ENCODE measurements at regions not wholly inside any gene's neighbourhood (a gene's known extent, or its start where the extent isn't known, plus 50 kb on each side); places are given as distances from the start of the nearest gene placed in this dataset.
A peak's percentile ranks its signal among the peaks of the same experiment; 100 is the strongest.

DNA sequence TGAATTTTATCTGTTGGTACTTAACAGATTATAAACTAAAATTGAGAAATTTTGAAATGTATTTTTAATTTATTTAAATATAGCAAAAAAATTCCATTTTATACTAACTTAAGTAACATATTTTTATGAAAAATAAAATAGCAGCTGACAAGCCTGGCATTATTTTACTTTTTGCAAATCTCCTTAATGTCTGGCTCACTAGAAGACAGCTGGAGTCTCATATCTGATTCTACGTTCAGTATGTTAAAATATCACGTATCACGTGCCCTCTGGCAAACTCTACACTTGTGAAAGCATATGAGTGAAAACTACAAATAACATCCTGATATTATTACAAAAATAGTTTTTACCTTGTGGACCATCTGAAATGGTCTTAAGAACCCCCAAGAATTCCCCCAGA, 513.2 kb upstream of the NBEA start:
- no peaks in the 10 kb centered on the region for H3K27me3 ChIP-seq (ENCODE audit: control insufficient read depth, insufficient read depth, low read length)
- no peak overlapping the region for H3K27ac ChIP-seq (ENCODE audit: low read depth, low read length)
- H3K36me3 ChIP-seq (ENCODE audit: control insufficient read depth, insufficient read depth, low read length) = no peaks in the 10 kb centered on the region
- H3K4me1 ChIP-seq (ENCODE audit: control insufficient read depth, insufficient read depth, low read length) = no peaks in the 10 kb centered on the region
- H3K4me3 ChIP-seq (ENCODE audit: low read length) = no peak overlapping the region
- no peak overlapping the region for H3K9ac ChIP-seq (ENCODE audit: low read length)

DNA sequence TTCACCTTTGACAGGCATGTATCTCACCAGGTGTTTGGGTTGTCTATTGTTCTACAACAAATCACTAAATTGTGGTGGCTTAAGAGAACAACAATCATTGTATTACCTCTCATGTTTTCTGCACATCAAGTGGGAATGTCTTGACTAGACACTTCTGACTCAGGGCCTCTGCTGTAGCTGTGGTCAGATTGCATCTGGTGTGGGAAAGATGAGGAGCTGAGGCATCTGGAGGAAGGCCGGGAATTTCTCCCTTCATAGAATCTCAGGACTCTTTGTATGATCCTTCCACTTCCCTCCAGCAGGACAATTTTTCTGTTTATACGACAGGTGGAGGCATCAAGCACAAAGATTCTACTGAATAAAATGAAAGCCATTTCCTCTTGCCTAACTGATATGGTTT, 511.8 kb upstream of the NBEA start:
- no peak overlapping the region for H3K4me3 ChIP-seq (ENCODE audit: low read length)

DNA sequence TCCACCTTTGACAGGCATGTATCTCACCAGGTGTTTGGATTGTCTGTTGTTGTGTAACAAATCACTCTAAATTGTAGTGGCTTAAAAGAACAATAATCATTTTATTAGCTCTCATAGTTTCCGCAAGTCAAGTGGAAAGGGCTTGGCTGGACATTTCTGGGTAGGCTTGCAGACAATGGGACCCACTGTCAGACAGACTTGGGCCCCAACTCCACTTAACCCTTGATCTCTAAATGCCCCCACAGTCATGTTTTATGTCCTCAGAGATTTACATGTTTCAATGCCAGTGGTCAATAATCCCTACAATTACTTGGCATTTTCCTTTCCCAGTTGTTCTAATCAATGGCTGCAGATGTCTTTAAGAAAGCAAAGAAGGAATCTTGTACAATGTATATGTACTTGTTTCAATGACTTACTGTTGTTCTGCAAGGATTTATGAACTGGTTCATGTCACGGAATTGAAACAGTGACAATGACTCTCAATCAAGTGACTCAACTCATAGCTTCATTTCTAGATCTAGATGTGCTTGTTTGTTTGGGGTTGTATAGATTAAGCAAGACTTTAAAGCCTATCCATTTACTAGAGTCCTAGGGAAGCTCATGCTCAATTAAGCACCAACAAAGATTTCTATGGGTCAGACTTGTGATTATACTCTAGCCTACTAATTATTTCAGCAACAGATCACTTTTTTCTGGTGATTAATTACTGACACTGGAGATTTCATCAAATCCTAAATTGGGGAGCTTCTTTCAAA, 510.1 kb upstream of the NBEA start:
- no peaks in the 10 kb centered on the region for H3K4me1 ChIP-seq (ENCODE audit: control insufficient read depth, insufficient read depth, low read length)
- no peak overlapping the region for H3K9ac ChIP-seq (ENCODE audit: low read length)
- no peak overlapping the region for H3K27ac ChIP-seq (ENCODE audit: low read depth, low read length)
- H3K27me3 ChIP-seq (ENCODE audit: control insufficient read depth, insufficient read depth, low read length) = no peaks in the 10 kb centered on the region
- no peak overlapping the region for H3K4me3 ChIP-seq (ENCODE audit: low read length)
- no peaks in the 10 kb centered on the region for H3K36me3 ChIP-seq (ENCODE audit: control insufficient read depth, insufficient read depth, low read length)

More for the DNA sequence above, 511.8 kb upstream of the NBEA start:
- H3K27ac ChIP-seq (ENCODE audit: low read depth, low read length) = no peak overlapping the region
- H3K27me3 ChIP-seq (ENCODE audit: control insufficient read depth, insufficient read depth, low read length) = no peaks in the 10 kb centered on the region
- H3K4me1 ChIP-seq (ENCODE audit: control insufficient read depth, insufficient read depth, low read length) = no peaks in the 10 kb centered on the region
- H3K9ac ChIP-seq (ENCODE audit: low read length) = no peak overlapping the region
- no peaks in the 10 kb centered on the region for H3K36me3 ChIP-seq (ENCODE audit: control insufficient read depth, insufficient read depth, low read length)

DNA sequence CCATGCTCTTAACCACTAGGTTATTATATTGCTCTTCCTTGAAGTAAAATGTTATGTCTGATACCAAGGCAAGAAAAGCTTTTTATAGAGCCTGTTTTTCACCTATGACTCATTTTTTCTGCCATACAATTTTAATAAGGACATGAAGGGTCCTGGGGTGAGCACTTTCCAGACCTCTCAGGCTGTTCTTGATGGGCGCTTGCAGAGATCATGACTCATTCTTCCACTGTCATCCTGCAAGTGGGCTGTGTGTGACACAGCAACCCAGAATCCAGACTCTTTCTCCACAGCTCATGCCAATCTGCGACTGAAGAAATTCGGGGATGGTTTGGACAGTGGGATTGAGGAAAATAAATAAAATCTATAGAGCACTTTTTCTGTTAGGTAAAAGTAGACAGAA, 506.7 kb upstream of the NBEA start:
- Histone ChIP-seq H3K27me3 (ENCODE audit: control insufficient read depth, insufficient read depth, low read length) (no peaks in the 10 kb centered on the region), H3K36me3 (ENCODE audit: control insufficient read depth, insufficient read depth, low read length) (no peaks in the 10 kb centered on the region), H3K9ac (ENCODE audit: low read length) (no peak overlapping the region)

DNA sequence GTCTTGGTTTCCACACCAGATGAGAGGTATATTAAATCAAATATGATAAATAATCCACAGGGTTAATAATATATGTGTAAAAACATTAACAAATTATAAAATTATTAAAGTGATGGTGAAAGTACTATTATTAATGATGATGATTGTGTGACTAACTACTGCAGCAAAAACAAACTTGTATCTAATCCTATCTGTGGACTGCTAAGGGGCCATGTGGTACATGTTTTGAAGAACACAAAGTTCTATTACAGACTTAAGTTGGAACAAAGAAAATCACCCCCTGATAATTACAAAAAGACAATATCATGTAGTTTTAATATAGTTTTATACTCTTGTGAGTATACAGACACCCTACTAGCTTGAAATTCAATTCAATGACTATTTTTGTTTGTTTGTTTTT, 504.2 kb upstream of the NBEA start:
- no peaks in the 10 kb centered on the region for H3K4me1 ChIP-seq (ENCODE audit: control insufficient read depth, insufficient read depth, low read length)
- H3K9ac ChIP-seq (ENCODE audit: low read length) = no peak overlapping the region
- H3K27me3 ChIP-seq (ENCODE audit: control insufficient read depth, insufficient read depth, low read length) = no peaks in the 10 kb centered on the region
- no peak overlapping the region for H3K27ac ChIP-seq (ENCODE audit: low read depth, low read length)
- H3K36me3 ChIP-seq (ENCODE audit: control insufficient read depth, insufficient read depth, low read length) = no peaks in the 10 kb centered on the region
- H3K4me3 ChIP-seq (ENCODE audit: low read length) = no peak overlapping the region

More for the DNA sequence above, 506.7 kb upstream of the NBEA start:
- no peaks in the 10 kb centered on the region for H3K4me1 ChIP-seq (ENCODE audit: control insufficient read depth, insufficient read depth, low read length)
- no peak overlapping the region for H3K27ac ChIP-seq (ENCODE audit: low read depth, low read length)
- no peak overlapping the region for H3K4me3 ChIP-seq (ENCODE audit: low read length)

DNA sequence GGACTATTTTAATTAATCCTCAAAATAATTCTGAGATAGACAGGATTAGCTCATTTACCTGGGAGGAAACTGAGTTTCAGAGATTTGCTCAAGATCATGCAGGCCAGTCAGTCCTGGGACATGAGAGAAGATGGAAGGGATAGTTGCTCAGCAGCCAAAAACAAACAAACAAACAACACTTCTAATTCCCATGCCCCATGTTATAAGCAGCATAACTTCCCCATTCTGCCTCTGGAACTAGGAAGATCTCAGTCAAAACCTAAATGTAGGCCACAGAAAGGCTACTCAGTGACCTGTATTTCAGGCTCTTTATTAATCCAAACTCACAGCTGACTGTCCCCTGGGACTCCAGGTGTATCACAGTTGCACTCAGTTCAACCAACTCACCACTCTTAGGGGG, 489.2 kb upstream of the NBEA start:
- no peak overlapping the region for H3K27ac ChIP-seq (ENCODE audit: low read depth, low read length)
- no peak overlapping the region for H3K4me3 ChIP-seq (ENCODE audit: low read length)
- no peaks in the 10 kb centered on the region for H3K36me3 ChIP-seq (ENCODE audit: control insufficient read depth, insufficient read depth, low read length)
- H3K9ac ChIP-seq (ENCODE audit: low read length) = no peak overlapping the region
- no peaks in the 10 kb centered on the region for H3K27me3 ChIP-seq (ENCODE audit: control insufficient read depth, insufficient read depth, low read length)
- no peaks in the 10 kb centered on the region for H3K4me1 ChIP-seq (ENCODE audit: control insufficient read depth, insufficient read depth, low read length)

DNA sequence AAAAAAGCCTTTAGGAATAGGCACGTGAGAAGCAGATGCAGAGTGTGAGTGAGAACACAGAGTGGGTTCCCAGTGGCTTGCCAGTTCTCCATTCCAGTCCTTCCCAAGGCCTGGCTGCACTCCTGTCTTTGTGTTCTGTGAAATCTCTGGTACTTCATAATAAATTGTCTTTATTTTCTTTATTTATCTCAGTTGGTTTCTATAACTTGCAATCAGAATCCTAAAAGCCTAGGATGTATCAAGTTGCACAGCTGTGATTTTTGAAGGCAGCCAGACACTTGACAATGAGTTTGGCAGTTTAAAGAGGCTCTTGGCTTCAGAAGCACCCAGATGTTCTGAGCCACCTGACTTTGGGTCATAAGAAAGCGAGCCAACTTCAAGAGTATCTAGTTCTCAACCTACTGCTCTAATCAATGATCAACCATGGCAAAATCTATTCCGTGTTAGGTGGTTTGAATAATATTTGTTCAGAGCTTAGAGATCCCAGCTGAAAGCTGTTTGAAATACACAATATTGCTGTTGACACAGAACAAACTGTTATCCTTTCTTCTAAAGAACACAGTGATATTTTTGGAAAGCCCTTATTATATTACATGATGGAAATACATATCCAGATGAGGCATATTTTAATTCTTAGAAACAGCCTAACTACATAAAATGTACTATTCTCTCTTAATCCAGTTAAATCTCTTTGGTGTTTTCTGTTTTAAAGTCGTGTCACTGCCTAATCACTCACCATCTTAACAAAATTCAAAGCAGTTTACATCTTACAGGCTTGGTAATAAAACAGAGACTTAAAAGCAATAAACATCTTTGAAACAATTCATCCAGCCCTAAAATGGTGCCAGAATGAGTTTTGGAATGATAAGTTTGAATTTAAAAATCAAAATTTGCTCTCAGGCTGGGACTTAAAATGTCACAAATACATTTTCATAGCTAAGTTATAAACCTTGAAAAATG, 483.0 kb upstream of the NBEA start:
- Histone ChIP-seq H3K9ac (ENCODE audit: low read length) (no peak overlapping the region), H3K27me3 (ENCODE audit: control insufficient read depth, insufficient read depth, low read length) (no peaks in the 10 kb centered on the region), H3K27ac (ENCODE audit: low read depth, low read length) (peak overlapping the region; percentile 61), H3K4me1 (ENCODE audit: control insufficient read depth, insufficient read depth, low read length) (peaks cover 10% of the 10 kb centered on the region), H3K36me3 (ENCODE audit: control insufficient read depth, insufficient read depth, low read length) (no peaks in the 10 kb centered on the region), H3K4me3 (ENCODE audit: low read length) (no peak overlapping the region)

DNA sequence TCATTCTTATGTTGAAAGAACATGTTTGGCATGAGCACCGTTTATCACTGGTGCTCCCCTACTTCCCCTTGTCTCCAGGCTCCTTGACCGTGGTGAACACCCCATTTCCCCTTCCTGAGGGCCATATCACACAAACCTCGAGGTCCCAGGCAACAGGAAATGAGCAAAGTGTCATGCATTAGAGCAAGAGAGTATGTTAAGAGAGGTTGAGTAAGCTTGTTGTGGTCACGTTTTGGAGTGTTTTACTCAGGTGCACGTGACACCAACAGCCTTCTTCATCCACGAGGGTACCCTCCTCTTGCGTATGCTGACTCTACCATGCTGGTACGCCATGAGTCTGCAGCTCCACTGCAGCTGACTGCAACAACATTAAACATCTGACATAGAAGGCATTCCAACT, 482.2 kb upstream of the NBEA start:
- peak overlapping the region; percentile 22 for H3K27ac ChIP-seq (ENCODE audit: low read depth, low read length)
- no peak overlapping the region for H3K9ac ChIP-seq (ENCODE audit: low read length)
- no peaks in the 10 kb centered on the region for H3K36me3 ChIP-seq (ENCODE audit: control insufficient read depth, insufficient read depth, low read length)
- no peaks in the 10 kb centered on the region for H3K27me3 ChIP-seq (ENCODE audit: control insufficient read depth, insufficient read depth, low read length)
- H3K4me1 ChIP-seq (ENCODE audit: control insufficient read depth, insufficient read depth, low read length) = peaks cover 10% of the 10 kb centered on the region
- no peak overlapping the region for H3K4me3 ChIP-seq (ENCODE audit: low read length)

DNA sequence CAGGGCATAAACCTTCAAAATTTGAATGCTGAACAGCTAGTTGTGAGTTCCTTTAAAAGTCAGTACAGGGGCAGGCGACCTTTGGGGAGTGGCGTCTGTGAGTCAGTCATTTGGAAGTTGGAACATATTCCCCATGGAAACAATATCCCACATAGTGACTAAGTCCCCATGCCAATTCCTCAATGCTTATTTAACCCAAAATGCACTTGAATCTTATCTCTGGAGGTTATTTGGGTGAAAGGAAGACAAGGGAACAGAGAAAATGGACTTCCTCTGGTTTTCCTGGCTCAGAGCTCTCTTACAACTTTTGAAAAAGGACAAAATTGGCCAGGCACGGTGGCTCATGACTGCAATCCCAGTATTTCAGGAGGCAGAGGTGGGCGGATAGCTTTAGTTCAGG, 479.2 kb upstream of the NBEA start:
- Histone ChIP-seq H3K27ac (ENCODE audit: low read depth, low read length) (no peak overlapping the region), H3K36me3 (ENCODE audit: control insufficient read depth, insufficient read depth, low read length) (no peaks in the 10 kb centered on the region), H3K4me1 (ENCODE audit: control insufficient read depth, insufficient read depth, low read length) (peaks cover 10% of the 10 kb centered on the region), H3K4me3 (ENCODE audit: low read length) (no peak overlapping the region), H3K27me3 (ENCODE audit: control insufficient read depth, insufficient read depth, low read length) (no peaks in the 10 kb centered on the region), H3K9ac (ENCODE audit: low read length) (no peak overlapping the region)

DNA sequence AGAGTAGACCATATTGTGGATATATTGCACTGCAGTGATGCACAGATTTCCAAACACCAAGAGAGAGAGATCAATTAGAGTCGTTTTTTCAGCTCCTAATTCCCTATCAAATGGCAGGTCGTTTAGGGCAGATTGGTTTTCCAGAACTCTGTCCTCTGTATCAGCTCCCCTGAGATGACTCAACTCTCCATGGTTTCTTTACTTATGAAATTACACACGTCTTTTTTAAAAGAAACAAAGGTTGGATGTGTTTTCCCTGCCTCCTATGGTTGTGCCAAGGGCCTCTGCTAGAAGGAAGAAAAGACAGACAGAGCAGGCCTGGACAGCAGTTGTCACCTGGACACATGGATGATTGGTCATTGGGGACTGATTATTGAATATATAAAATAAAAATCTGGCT, 478.1 kb upstream of the NBEA start:
- Histone ChIP-seq H3K4me1 (ENCODE audit: control insufficient read depth, insufficient read depth, low read length) (peaks cover 14% of the 10 kb centered on the region), H3K9ac (ENCODE audit: low read length) (no peak overlapping the region)

DNA sequence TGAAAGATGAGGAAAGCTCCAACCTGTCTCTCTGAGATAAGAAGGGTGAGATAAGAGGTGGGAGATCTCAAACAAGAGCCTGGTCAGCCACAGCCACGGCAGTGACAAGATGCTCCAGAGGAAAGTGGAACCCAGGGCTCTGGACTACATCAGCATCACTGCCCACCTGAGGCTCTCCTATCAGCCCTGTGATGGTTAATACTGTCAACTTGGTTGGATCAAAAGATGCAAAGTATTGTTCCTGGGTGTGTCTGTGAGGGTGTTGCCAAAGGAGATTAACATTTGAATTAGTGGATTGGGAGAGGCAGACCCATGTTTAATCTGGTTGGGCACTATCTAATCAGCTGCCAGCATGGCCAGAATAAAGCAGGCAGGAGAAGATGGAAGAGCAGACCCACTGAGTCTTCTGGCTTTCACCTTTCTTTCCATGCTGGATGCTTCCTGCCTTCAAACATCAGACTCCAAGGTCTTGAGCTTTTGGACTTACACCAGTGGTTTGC, 476.6 kb upstream of the NBEA start:
- no peaks in the 10 kb centered on the region for H3K36me3 ChIP-seq (ENCODE audit: control insufficient read depth, insufficient read depth, low read length)
- H3K9ac ChIP-seq (ENCODE audit: low read length) = no peak overlapping the region
- H3K27ac ChIP-seq (ENCODE audit: low read depth, low read length) = no peak overlapping the region
- H3K4me1 ChIP-seq (ENCODE audit: control insufficient read depth, insufficient read depth, low read length) = peaks cover 9% of the 10 kb centered on the region
- H3K4me3 ChIP-seq (ENCODE audit: low read length) = no peak overlapping the region
- no peaks in the 10 kb centered on the region for H3K27me3 ChIP-seq (ENCODE audit: control insufficient read depth, insufficient read depth, low read length)

More for the DNA sequence above, 478.1 kb upstream of the NBEA start:
- no peak overlapping the region for H3K27ac ChIP-seq (ENCODE audit: low read depth, low read length)
- H3K27me3 ChIP-seq (ENCODE audit: control insufficient read depth, insufficient read depth, low read length) = no peaks in the 10 kb centered on the region
- no peak overlapping the region for H3K4me3 ChIP-seq (ENCODE audit: low read length)
- H3K36me3 ChIP-seq (ENCODE audit: control insufficient read depth, insufficient read depth, low read length) = no peaks in the 10 kb centered on the region

DNA sequence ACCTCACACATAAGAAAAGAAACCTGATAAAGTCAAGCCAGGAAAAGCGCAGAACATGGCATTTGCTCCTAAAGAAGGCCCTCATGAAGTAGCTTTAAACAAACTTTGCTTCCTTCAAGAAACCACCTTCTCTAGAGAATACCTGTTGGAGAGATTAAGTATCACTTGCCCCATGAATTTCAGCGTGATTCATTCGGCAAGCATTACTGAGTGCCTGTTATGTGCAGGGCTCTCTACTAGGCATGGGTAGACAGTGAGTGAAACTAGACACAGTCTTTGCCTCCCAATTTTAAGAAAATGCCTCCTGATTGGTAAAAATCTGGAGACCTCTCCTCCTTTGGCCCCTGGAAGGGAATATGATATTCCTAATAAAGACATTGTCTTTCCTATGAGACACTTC, 475.8 kb upstream of the NBEA start:
- no peak overlapping the region for H3K27ac ChIP-seq (ENCODE audit: low read depth, low read length)
- H3K27me3 ChIP-seq (ENCODE audit: control insufficient read depth, insufficient read depth, low read length) = no peaks in the 10 kb centered on the region
- peaks cover 9% of the 10 kb centered on the region for H3K4me1 ChIP-seq (ENCODE audit: control insufficient read depth, insufficient read depth, low read length)
- no peaks in the 10 kb centered on the region for H3K36me3 ChIP-seq (ENCODE audit: control insufficient read depth, insufficient read depth, low read length)
- H3K9ac ChIP-seq (ENCODE audit: low read length) = no peak overlapping the region
- no peak overlapping the region for H3K4me3 ChIP-seq (ENCODE audit: low read length)
